GM23338 (cell line): ENCODE measurements at regions not wholly inside any gene's neighbourhood (a gene's known extent, or its start where the extent isn't known, plus 50 kb on each side); places are given as distances from the start of the nearest gene placed in this dataset.

ENCODE experiments used
- ATAC-seq: fragments of 200-7000 bp; cut with Tn5 transposase; 3 replicates; pipeline ENCODE4 v1.9.1; 2020
- DNase-seq: peaks from one replicate; pipeline ENCODE4 v3.0.0-alpha.2; 2015; ENCODE audit warnings: low spot score
- H2AFZ ChIP-seq: fragments of 200-600 bp; sonication (generic); 2 replicates; pipeline ENCODE4 v1.8.0; 2016; ENCODE audit warnings: antibody characterized with exemption, mild to moderate bottlenecking, moderate library complexity
- H3F3A ChIP-seq: fragments of 200-600 bp; sonication (generic); replicated peaks from 2 replicates; pipeline ENCODE4 v1.8.0; 2017; ENCODE audit warnings: antibody characterized with exemption, mixed run types, low read depth
- H3K27ac ChIP-seq: fragments of 200-600 bp; sonication (generic); 2 replicates; pipeline ENCODE4 v1.6.1; 2016; ENCODE audit warnings: low read depth
- H3K27me3 ChIP-seq: fragments of 200-600 bp; sonication (generic); 2 replicates; pipeline ENCODE4 v1.8.0; 2016; ENCODE audit warnings: mild to moderate bottlenecking, mixed run types, moderate library complexity; ENCODE audit not compliant: insufficient read depth
- H3K36me3 ChIP-seq: fragments of 200-600 bp; sonication (generic); 2 replicates; pipeline ENCODE4 v1.8.0; 2016; ENCODE audit warnings: mild to moderate bottlenecking; ENCODE audit not compliant: insufficient read depth
- H3K4me1 ChIP-seq: fragments of 200-600 bp; sonication (generic); 2 replicates; pipeline ENCODE4 v1.8.0; 2016; ENCODE audit warnings: mild to moderate bottlenecking, moderate library complexity; ENCODE audit not compliant: insufficient read depth
- H3K4me2 ChIP-seq: fragments of 200-600 bp; sonication (generic); 2 replicates; pipeline ENCODE4 v1.7.1; 2017; ENCODE audit warnings: mixed run types
- H3K4me3 ChIP-seq: fragments of 200-600 bp; sonication (generic); 2 replicates; pipeline ENCODE4 v1.6.1; 2016; ENCODE audit warnings: mixed run types
- H3K79me2 ChIP-seq: fragments of 200-600 bp; sonication (generic); replicated peaks from 2 replicates; pipeline ENCODE4 v1.8.0; 2017; ENCODE audit warnings: mild to moderate bottlenecking; ENCODE audit not compliant: insufficient read depth
- H3K9me2 ChIP-seq: fragments of 200-600 bp; sonication (generic); 2 replicates; pipeline ENCODE4 v1.8.0; 2017; ENCODE audit not compliant: insufficient read depth
- H4K20me1 ChIP-seq: fragments of 200-600 bp; sonication (generic); replicated peaks from 2 replicates; pipeline ENCODE4 v1.8.0; 2017; ENCODE audit warnings: mild to moderate bottlenecking; ENCODE audit not compliant: insufficient read depth
- H3K27ac Mint-ChIP-seq: 2 replicates; pipeline ENCODE4 v1.8.0; 2020; ENCODE audit warnings: inconsistent platforms, mild to moderate bottlenecking, moderate library complexity, mixed read lengths
- H3K27me3 Mint-ChIP-seq: 3 replicates; pipeline ENCODE4 v1.8.0; 2022; ENCODE audit warnings: low read depth, mild to moderate bottlenecking, moderate library complexity, mixed read lengths, inconsistent platforms; ENCODE audit not compliant: insufficient read depth, poor library complexity
- H3K36me3 Mint-ChIP-seq: 3 replicates; pipeline ENCODE4 v1.8.0; 2021; ENCODE audit warnings: low read depth, mild to moderate bottlenecking, inconsistent platforms, moderate library complexity, mixed read lengths
- H3K4me1 Mint-ChIP-seq: 3 replicates; pipeline ENCODE4 v1.8.0; 2020; ENCODE audit warnings: mild to moderate bottlenecking, inconsistent platforms, mixed read lengths
- H3K4me3 Mint-ChIP-seq: 3 replicates; pipeline ENCODE4 v1.8.0; 2021; ENCODE audit warnings: moderate library complexity, mild to moderate bottlenecking, inconsistent platforms, mixed read lengths
- H3K9me3 Mint-ChIP-seq: 3 replicates; pipeline ENCODE4 v1.8.0; 2020; ENCODE audit warnings: moderate library complexity, mild to moderate bottlenecking, inconsistent platforms, mixed read lengths
- CREB1 ChIP-seq: fragments of 250-450 bp; sonication (Bioruptor Pico); IDR thresholded peaks from 2 replicates; pipeline ENCODE4 v1.5.0; 2020; ENCODE audit warnings: low read depth, mild to moderate bottlenecking, moderate library complexity
- EZH2 ChIP-seq: fragments of 200-600 bp; sonication (generic); IDR thresholded peaks from one replicate; pipeline ENCODE4 v1.8.0; 2017; ENCODE audit warnings: antibody characterized with exemption, mild to moderate bottlenecking, low read depth; ENCODE audit not compliant: unreplicated experiment
- EZH2phosphoT487 ChIP-seq: fragments of 200-600 bp; sonication (generic); IDR thresholded peaks from one replicate; pipeline ENCODE4 v1.8.1; 2018; ENCODE audit warnings: antibody characterized with exemption; ENCODE audit not compliant: unreplicated experiment
- JUNB ChIP-seq: IDR thresholded peaks from one replicate; pipeline ENCODE4 v1.6.1; 2016; ENCODE audit warnings: antibody characterized with exemption; ENCODE audit not compliant: unreplicated experiment
- NANOG ChIP-seq: IDR thresholded peaks from 2 replicates; pipeline ENCODE4 v1.6.1; 2016; ENCODE audit warnings: antibody characterized with exemption, borderline replicate concordance
- POLR2AphosphoS5 ChIP-seq: IDR thresholded peaks from 2 replicates; pipeline ENCODE4 v1.6.1; 2016; ENCODE audit warnings: antibody characterized with exemption, low read depth
- STAT1 ChIP-seq: IDR thresholded peaks from one replicate; pipeline ENCODE4 v1.6.1; 2016; ENCODE audit warnings: antibody characterized with exemption; ENCODE audit not compliant: unreplicated experiment
- ZNF114 ChIP-seq: fragments of 250-450 bp; sonication (Bioruptor Pico); IDR thresholded peaks from 2 replicates; pipeline ENCODE4 v1.5.0; 2020; ENCODE audit warnings: mild to moderate bottlenecking, moderate library complexity
- ZNF331 ChIP-seq: fragments of 250-450 bp; sonication (Bioruptor Pico); IDR thresholded peaks from 2 replicates; pipeline ENCODE4 v1.5.0; 2020; ENCODE audit warnings: low read depth, mild to moderate bottlenecking, moderate library complexity
- ZNF462 ChIP-seq: fragments of 250-450 bp; sonication (Bioruptor Pico); IDR thresholded peaks from 2 replicates; pipeline ENCODE4 v1.5.0; 2020; ENCODE audit warnings: mild to moderate bottlenecking, moderate library complexity
- TF ChIP-seq, protein P1 (sequence below): IDR thresholded peaks from one replicate; pipeline ENCODE4 v1.6.1; 2018; ENCODE audit warnings: antibody characterized with exemption; ENCODE audit not compliant: unreplicated experiment
- TF ChIP-seq, protein P2 (sequence below), 2 experiments: fragments of 200-600 bp in 1 of 2; sonication (generic) in 1 of 2; conservative IDR thresholded peaks; 2 replicates each; pipeline versions ENCODE4 v1.5.1 to v1.6.1; 2016 to 2017; ENCODE audit warnings: antibody characterized with exemption in 2 of 2, low read depth in 2 of 2, mild to moderate bottlenecking in 2 of 2, moderate library complexity in 1 of 2
- TF ChIP-seq, protein P3 (sequence below): IDR thresholded peaks from 2 replicates; pipeline ENCODE4 v1.6.1; 2016; ENCODE audit warnings: antibody characterized with exemption

DNA sequence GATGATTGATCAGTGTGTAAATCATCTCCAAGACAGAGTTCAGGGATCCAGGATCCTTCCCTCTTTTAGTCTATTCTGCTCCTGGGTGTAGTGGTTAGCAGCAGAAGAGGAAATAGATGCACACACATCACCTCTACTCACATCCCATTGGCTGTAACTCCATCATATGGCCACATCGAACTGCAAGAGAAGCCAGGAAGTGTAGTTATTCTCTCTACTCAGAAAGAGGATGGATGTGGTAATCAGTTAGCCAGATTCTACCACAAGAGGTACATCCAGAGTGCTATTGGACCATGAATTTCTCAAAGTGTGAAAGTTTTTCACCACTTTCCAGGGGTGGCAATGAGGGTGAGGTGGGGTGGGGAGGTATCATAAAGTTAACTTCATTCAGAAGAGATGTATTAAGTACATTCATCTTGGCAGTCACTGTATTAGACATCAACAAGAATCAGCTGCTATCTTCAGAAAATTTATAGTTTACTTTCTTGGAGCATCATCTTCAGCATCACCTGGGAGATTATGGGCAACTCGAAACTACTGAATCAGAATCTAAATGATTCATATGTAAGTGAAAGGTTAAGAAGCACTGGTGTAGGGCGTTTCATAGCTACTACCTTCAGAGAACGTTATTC lies 60.6 kb upstream of the GAP43 start (continued):
- TF ChIP-seq ZNF462 (CRISPR knock-in tag) (no peak), ZNF114 (CRISPR knock-in tag) (no peak), NANOG (no peak)

- Histone ChIP-seq H4K20me1 (no peaks in the 10 kb centered on the region), H3K36me3 (no peaks in the 10 kb centered on the region), H2AFZ (no peak overlapping the region), H3K79me2 (no peaks in the 10 kb centered on the region), H3K27me3 (no peaks in the 10 kb centered on the region), H3K4me2 (no peak overlapping the region), H3K4me1 (no peaks in the 10 kb centered on the region), H3K9me2 (peaks cover 5% of the 10 kb centered on the region; the same call in 1 of the 2 replicates), H3K27ac (no peak overlapping the region), H3K4me3 (no peak overlapping the region), H3F3A (no peaks in the 10 kb centered on the region)
- Mint-ChIP-seq H3K36me3 (no peaks in the 10 kb centered on the region), H3K4me3 (no peak overlapping the region), H3K4me1 (no peaks in the 10 kb centered on the region), H3K9me3 (no peaks in the 10 kb centered on the region), H3K27me3 (peaks cover 4% of the 10 kb centered on the region), H3K27ac (no peak overlapping the region)
- ATAC-seq (no peak), DNase-seq (no peak)
- no peak for TF ChIP-seq JUNB
- TF ChIP-seq CREB1 (CRISPR knock-in tag) = no peak
- no peak for TF ChIP-seq EZH2phosphoT487
- no peak for TF ChIP-seq ZNF114 (CRISPR knock-in tag)
- TF ChIP-seq POLR2AphosphoS5 = no peak
- TF ChIP-seq, protein P1, sequence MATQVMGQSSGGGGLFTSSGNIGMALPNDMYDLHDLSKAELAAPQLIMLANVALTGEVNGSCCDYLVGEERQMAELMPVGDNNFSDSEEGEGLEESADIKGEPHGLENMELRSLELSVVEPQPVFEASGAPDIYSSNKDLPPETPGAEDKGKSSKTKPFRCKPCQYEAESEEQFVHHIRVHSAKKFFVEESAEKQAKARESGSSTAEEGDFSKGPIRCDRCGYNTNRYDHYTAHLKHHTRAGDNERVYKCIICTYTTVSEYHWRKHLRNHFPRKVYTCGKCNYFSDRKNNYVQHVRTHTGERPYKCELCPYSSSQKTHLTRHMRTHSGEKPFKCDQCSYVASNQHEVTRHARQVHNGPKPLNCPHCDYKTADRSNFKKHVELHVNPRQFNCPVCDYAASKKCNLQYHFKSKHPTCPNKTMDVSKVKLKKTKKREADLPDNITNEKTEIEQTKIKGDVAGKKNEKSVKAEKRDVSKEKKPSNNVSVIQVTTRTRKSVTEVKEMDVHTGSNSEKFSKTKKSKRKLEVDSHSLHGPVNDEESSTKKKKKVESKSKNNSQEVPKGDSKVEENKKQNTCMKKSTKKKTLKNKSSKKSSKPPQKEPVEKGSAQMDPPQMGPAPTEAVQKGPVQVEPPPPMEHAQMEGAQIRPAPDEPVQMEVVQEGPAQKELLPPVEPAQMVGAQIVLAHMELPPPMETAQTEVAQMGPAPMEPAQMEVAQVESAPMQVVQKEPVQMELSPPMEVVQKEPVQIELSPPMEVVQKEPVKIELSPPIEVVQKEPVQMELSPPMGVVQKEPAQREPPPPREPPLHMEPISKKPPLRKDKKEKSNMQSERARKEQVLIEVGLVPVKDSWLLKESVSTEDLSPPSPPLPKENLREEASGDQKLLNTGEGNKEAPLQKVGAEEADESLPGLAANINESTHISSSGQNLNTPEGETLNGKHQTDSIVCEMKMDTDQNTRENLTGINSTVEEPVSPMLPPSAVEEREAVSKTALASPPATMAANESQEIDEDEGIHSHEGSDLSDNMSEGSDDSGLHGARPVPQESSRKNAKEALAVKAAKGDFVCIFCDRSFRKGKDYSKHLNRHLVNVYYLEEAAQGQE = no peak
- TF ChIP-seq, protein P2, sequence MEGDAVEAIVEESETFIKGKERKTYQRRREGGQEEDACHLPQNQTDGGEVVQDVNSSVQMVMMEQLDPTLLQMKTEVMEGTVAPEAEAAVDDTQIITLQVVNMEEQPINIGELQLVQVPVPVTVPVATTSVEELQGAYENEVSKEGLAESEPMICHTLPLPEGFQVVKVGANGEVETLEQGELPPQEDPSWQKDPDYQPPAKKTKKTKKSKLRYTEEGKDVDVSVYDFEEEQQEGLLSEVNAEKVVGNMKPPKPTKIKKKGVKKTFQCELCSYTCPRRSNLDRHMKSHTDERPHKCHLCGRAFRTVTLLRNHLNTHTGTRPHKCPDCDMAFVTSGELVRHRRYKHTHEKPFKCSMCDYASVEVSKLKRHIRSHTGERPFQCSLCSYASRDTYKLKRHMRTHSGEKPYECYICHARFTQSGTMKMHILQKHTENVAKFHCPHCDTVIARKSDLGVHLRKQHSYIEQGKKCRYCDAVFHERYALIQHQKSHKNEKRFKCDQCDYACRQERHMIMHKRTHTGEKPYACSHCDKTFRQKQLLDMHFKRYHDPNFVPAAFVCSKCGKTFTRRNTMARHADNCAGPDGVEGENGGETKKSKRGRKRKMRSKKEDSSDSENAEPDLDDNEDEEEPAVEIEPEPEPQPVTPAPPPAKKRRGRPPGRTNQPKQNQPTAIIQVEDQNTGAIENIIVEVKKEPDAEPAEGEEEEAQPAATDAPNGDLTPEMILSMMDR (conservative IDR thresholded peaks at IDR 0.05; ENCODE audit: low read depth in 2 of 2) = no peak
- TF ChIP-seq EZH2 = no peak
- TF ChIP-seq STAT1 = no peak
- no peak for TF ChIP-seq ZNF331
- TF ChIP-seq, protein P3, sequence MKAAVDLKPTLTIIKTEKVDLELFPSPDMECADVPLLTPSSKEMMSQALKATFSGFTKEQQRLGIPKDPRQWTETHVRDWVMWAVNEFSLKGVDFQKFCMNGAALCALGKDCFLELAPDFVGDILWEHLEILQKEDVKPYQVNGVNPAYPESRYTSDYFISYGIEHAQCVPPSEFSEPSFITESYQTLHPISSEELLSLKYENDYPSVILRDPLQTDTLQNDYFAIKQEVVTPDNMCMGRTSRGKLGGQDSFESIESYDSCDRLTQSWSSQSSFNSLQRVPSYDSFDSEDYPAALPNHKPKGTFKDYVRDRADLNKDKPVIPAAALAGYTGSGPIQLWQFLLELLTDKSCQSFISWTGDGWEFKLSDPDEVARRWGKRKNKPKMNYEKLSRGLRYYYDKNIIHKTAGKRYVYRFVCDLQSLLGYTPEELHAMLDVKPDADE = no peak
These were observed 59.3 kb upstream of the GAP43 start for GRCh38 chr3:115563984-115564383.
